ENCODE measurements at regions not wholly inside any gene's neighbourhood (a gene's known extent, or its start where the extent isn't known, plus 50 kb on each side); places are given as distances from the start of the nearest gene placed in this dataset.

GRCh38 chr16:17939723-17940122, 396.8 kb downstream of the NPIPA8 start:
- no peak for DNase-seq (ENCODE audit: low spot score)
- in situ Hi-C loops (cut with MboI; ENCODE audit: low sequenced_read_pairs, unreplicated experiment) = no loop called here

GRCh38 chr16:17939122-17939536, 397.4 kb downstream of the NPIPA8 start:
- in situ Hi-C loops (cut with MboI; ENCODE audit: low sequenced_read_pairs, unreplicated experiment) = no loop called here
- no peak for TF ChIP-seq CTCF (IDR thresholded peaks at IDR 0.05; ENCODE audit: borderline replicate concordance, control extremely low read depth, extremely low read depth, insufficient read depth, missing control alignments)
- DNase-seq (ENCODE audit: low spot score) = no peak

More at GRCh38 chr16:17939723-17940122, 396.8 kb downstream of the NPIPA8 start:
- TF ChIP-seq CTCF (IDR thresholded peaks at IDR 0.05; ENCODE audit: borderline replicate concordance, control extremely low read depth, extremely low read depth, insufficient read depth, missing control alignments) = no peak

GRCh38 chr16:17938546-17938945, 398.0 kb downstream of the NPIPA8 start:
- TF ChIP-seq CTCF (IDR thresholded peaks at IDR 0.05; ENCODE audit: borderline replicate concordance, control extremely low read depth, extremely low read depth, insufficient read depth, missing control alignments) = no peak

GRCh38 chr16:17936766-17937402, 399.7 kb downstream of the NPIPA8 start:
- TF ChIP-seq CTCF (IDR thresholded peaks at IDR 0.05; ENCODE audit: borderline replicate concordance, control extremely low read depth, extremely low read depth, insufficient read depth, missing control alignments) = no peak
- DNase-seq (ENCODE audit: low spot score) = no peak
- in situ Hi-C loops (cut with MboI; ENCODE audit: low sequenced_read_pairs, unreplicated experiment) = no loop called here

More at GRCh38 chr16:17938546-17938945, 398.0 kb downstream of the NPIPA8 start:
- in situ Hi-C loops (cut with MboI; ENCODE audit: low sequenced_read_pairs, unreplicated experiment) = no loop called here
- no peak for DNase-seq (ENCODE audit: low spot score)

GRCh38 chr16:17930280-17930679, 406.3 kb downstream of the NPIPA8 start:
- DNase-seq (ENCODE audit: low spot score) = no peak
- TF ChIP-seq CTCF (IDR thresholded peaks at IDR 0.05; ENCODE audit: borderline replicate concordance, control extremely low read depth, extremely low read depth, insufficient read depth, missing control alignments) = no peak
- in situ Hi-C loops (cut with MboI; ENCODE audit: low sequenced_read_pairs, unreplicated experiment) = no loop called here

- no peak for DNase-seq (ENCODE audit: low spot score)
- TF ChIP-seq CTCF (IDR thresholded peaks at IDR 0.05; ENCODE audit: borderline replicate concordance, control extremely low read depth, extremely low read depth, insufficient read depth, missing control alignments) = no peak
- in situ Hi-C loops (cut with MboI; ENCODE audit: low sequenced_read_pairs, unreplicated experiment) = no loop called here
These were observed 409.6 kb downstream of the NPIPA8 start for GRCh38 chr16:17926866-17927399.

All from GM13976 (cell line).